Nephron (organoid): ENCODE measurements at regions not wholly inside any gene's neighbourhood (a gene's known extent, or its start where the extent isn't known, plus 50 kb on each side); places are given as distances from the start of the nearest gene placed in this dataset.

ENCODE experiments used
- H3K27ac Mint-ChIP-seq, 3 experiments: 2 replicates each; pipeline ENCODE4 v1.8.0; 2020; ENCODE audit warnings: mixed read lengths in 3 of 3, mild to moderate bottlenecking in 2 of 3, moderate library complexity in 1 of 3
- H3K27me3 Mint-ChIP-seq: 2 replicates; pipeline ENCODE4 v1.8.0; 2021; ENCODE audit warnings: low read depth, mild to moderate bottlenecking, moderate library complexity, mixed read lengths
- H3K36me3 Mint-ChIP-seq: 2 replicates; pipeline ENCODE4 v1.8.0; 2020; ENCODE audit warnings: low read depth, mixed read lengths
- H3K4me1 Mint-ChIP-seq: 2 replicates; pipeline ENCODE4 v1.8.0; 2020; ENCODE audit warnings: mixed read lengths
- H3K4me3 Mint-ChIP-seq, 3 experiments: 2 replicates each; pipeline ENCODE4 v1.8.0; 2020; ENCODE audit warnings: mild to moderate bottlenecking in 3 of 3, mixed read lengths in 3 of 3, moderate library complexity in 2 of 3
- H3K9me3 Mint-ChIP-seq: 2 replicates; pipeline ENCODE4 v1.8.0; 2020; ENCODE audit warnings: mixed read lengths
- TF ChIP-seq, protein P1 (sequence below), 3 experiments: fragments of 200-600 bp; sonication (generic); IDR thresholded peaks; one replicate each; pipeline ENCODE4 v1.5.0; 2021; ENCODE audit warnings: antibody characterized with exemption in 3 of 3; ENCODE audit not compliant: unreplicated experiment in 3 of 3

GRCh38 chr2:205887637-205888036 lies 198.3 kb downstream of the INO80D start:
- TF ChIP-seq, protein P1, sequence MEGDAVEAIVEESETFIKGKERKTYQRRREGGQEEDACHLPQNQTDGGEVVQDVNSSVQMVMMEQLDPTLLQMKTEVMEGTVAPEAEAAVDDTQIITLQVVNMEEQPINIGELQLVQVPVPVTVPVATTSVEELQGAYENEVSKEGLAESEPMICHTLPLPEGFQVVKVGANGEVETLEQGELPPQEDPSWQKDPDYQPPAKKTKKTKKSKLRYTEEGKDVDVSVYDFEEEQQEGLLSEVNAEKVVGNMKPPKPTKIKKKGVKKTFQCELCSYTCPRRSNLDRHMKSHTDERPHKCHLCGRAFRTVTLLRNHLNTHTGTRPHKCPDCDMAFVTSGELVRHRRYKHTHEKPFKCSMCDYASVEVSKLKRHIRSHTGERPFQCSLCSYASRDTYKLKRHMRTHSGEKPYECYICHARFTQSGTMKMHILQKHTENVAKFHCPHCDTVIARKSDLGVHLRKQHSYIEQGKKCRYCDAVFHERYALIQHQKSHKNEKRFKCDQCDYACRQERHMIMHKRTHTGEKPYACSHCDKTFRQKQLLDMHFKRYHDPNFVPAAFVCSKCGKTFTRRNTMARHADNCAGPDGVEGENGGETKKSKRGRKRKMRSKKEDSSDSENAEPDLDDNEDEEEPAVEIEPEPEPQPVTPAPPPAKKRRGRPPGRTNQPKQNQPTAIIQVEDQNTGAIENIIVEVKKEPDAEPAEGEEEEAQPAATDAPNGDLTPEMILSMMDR (IDR thresholded peaks at IDR 0.05; ENCODE audit: unreplicated experiment in 3 of 3) = no peak
- Mint-ChIP-seq H3K4me3 (no peak overlapping the region), H3K27ac (no peak overlapping the region), H3K36me3 (no peaks in the 10 kb centered on the region), H3K4me1 (no peaks in the 10 kb centered on the region), H3K27me3 (peaks cover 12% of the 10 kb centered on the region), H3K9me3 (no peaks in the 10 kb centered on the region)

DNA sequence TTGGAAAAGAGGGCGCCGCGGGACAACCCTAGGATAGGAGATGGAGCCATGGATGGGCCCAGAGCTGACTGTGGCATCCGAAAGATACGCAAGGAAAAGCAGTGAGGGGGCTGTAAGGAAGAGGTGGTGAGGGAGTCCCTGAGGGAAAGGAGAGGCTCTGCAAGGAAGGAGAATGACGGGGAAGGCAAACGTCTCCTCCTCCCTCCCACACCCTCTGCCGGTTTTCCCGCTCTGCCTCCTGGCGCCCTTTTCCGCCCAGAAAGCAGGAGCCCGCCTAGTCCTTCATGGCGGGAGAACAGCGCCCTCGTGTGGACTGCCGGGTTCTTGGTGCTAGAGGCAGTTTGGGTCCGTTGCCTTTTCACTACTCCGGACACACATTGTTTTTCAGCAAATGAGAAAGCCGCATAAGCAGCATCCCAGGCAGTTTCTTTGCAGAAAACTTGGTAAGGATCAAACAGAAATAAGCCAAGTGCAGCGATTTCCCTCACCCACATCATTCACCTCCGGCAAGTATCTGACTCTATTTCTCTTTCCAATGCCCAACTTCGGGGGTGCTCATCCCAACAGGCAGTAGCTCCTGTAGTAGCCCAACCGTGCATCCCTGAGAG lies 200.4 kb downstream of the INO80D start:
- H3K27me3 Mint-ChIP-seq = peaks cover 6% of the 10 kb centered on the region
- H3K36me3 Mint-ChIP-seq = no peaks in the 10 kb centered on the region
- TF ChIP-seq, protein P1 (IDR thresholded peaks at IDR 0.05; ENCODE audit: unreplicated experiment in 3 of 3) = peak; percentile 68 to 82 (median 78)
- no peaks in the 10 kb centered on the region for H3K9me3 Mint-ChIP-seq
- H3K27ac Mint-ChIP-seq = no peak overlapping the region
- H3K4me3 Mint-ChIP-seq = no peak overlapping the region
- H3K4me1 Mint-ChIP-seq = no peaks in the 10 kb centered on the region

DNA sequence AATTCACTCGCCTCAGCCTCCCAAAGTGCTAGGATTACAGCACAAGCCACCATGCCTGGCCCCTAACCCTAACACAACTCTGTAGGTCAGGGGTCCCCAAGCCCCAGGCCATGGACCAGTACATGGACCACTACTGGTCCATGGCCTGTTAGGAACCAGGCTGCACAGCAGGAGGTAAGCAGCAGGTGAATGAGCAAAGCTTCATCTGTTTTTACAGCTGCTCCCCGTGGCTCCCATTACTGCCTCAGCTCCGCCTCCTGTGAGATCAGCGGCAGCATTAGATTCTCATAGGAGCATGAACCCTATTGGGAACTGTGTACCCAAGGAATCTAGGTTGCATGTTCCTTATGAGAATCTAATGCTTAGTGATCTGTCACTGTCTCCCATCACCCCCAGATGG lies 201.7 kb downstream of the NRP2 start:
- Mint-ChIP-seq H3K36me3 (no peaks in the 10 kb centered on the region), H3K27ac (no peak overlapping the region), H3K9me3 (no peaks in the 10 kb centered on the region), H3K4me1 (peaks cover 9% of the 10 kb centered on the region), H3K4me3 (no peak overlapping the region), H3K27me3 (peaks cover 8% of the 10 kb centered on the region)
- TF ChIP-seq, protein P1 (IDR thresholded peaks at IDR 0.05; ENCODE audit: unreplicated experiment in 3 of 3) = no peak

GRCh38 chr2:205882806-205883425 lies 200.6 kb downstream of the NRP2 start:
- Mint-ChIP-seq H3K4me1 (peaks cover 9% of the 10 kb centered on the region), H3K9me3 (no peaks in the 10 kb centered on the region), H3K36me3 (no peaks in the 10 kb centered on the region), H3K4me3 (no peak overlapping the region), H3K27me3 (peaks cover 14% of the 10 kb centered on the region), H3K27ac (no peak overlapping the region)
- TF ChIP-seq, protein P1 (IDR thresholded peaks at IDR 0.05; ENCODE audit: unreplicated experiment in 3 of 3) = no peak

DNA sequence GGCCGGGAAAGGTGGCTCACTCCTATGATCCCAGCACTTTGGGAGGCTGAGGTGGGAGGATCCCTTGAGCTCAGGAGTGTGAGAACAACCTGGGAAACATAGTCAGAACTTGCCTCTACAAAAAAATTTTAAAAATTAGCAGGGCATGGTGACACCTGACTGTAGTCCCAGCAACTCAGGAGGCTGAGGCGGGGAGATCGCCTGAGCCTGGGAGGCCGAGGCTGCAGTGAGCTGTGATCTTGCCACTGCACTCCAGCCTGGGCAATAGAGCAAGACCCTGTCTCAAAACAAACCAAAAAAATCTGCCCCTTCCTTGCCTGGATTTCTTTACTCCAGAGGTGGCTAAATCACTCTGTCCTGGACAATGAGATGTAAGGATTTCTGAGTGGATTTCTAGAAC lies 197.7 kb downstream of the NRP2 start:
- TF ChIP-seq, protein P1 (IDR thresholded peaks at IDR 0.05; ENCODE audit: unreplicated experiment in 3 of 3) = no peak
- Mint-ChIP-seq H3K4me3 (no peak overlapping the region), H3K27me3 (peaks cover 15% of the 10 kb centered on the region), H3K27ac (no peak overlapping the region), H3K9me3 (no peaks in the 10 kb centered on the region), H3K36me3 (no peaks in the 10 kb centered on the region), H3K4me1 (peaks cover 9% of the 10 kb centered on the region)
